ENCODE measurements at regions not wholly inside any gene's neighbourhood (a gene's known extent, or its start where the extent isn't known, plus 50 kb on each side); places are given as distances from the start of the nearest gene placed in this dataset.

DNA sequence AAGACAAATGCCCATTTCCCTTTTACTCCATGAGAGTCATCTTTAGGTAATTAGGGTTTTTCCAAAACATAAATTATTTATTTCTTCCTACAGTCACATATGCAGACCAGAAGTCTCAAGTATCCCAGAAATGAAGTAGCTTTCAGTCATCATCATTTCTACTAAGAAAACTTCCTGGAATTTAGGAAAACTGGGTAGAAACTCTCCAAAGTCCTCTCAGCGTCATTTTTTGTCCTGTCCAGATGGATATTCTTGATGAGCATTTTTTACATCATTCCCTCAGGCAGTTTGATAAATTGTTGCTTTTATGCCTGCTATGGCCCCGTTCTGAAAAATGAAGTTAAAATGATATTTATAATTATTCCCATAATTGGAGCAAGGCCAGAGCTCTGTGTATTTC lies 93.9 kb upstream of the DCN start:
- Histone ChIP-seq H3K4me2 (ENCODE audit: low read length) (no peak overlapping the region), H3F3A (ENCODE audit: low read length, unreplicated experiment) (no peaks in the 10 kb centered on the region), H2AFZ (ENCODE audit: low read length) (no peak overlapping the region), H3K9ac (ENCODE audit: low read length) (no peak overlapping the region), H3K4me1 (ENCODE audit: insufficient read depth, low read length) (no peaks in the 10 kb centered on the region), H4K20me1 (ENCODE audit: low read length) (no peaks in the 10 kb centered on the region), H3K27me3 (ENCODE audit: low read length) (peaks cover 16% of the 10 kb centered on the region; the same call in 1 of the 2 replicates), H3K9me2 (replicated peaks; ENCODE audit: low read length) (0 out of 2 replicates have a peak, but pooled peaks cover 4% of the 10 kb centered on the region), H3K4me3 (ENCODE audit: low read length) (no peak overlapping the region), H3K79me2 (ENCODE audit: low read length) (no peaks in the 10 kb centered on the region), H3K27ac (ENCODE audit: low read length) (no peak overlapping the region), H3K9me3 (ENCODE audit: low read length) (no peaks in the 10 kb centered on the region), H3K36me3 (ENCODE audit: low read depth, low read length) (no peaks in the 10 kb centered on the region)
- POLR2A ChIA-PET (ENCODE audit: unreplicated experiment), result no interaction called here
- no peak for DNase-seq
- no peak for ATAC-seq
- CTCF ChIA-PET, result no interaction called here
- intact Hi-C loops (cut with micrococcal nuclease), result no loop called here
- no TSS peak for BruUV-seq (replicated peaks)
- TF ChIP-seq, protein P1, sequence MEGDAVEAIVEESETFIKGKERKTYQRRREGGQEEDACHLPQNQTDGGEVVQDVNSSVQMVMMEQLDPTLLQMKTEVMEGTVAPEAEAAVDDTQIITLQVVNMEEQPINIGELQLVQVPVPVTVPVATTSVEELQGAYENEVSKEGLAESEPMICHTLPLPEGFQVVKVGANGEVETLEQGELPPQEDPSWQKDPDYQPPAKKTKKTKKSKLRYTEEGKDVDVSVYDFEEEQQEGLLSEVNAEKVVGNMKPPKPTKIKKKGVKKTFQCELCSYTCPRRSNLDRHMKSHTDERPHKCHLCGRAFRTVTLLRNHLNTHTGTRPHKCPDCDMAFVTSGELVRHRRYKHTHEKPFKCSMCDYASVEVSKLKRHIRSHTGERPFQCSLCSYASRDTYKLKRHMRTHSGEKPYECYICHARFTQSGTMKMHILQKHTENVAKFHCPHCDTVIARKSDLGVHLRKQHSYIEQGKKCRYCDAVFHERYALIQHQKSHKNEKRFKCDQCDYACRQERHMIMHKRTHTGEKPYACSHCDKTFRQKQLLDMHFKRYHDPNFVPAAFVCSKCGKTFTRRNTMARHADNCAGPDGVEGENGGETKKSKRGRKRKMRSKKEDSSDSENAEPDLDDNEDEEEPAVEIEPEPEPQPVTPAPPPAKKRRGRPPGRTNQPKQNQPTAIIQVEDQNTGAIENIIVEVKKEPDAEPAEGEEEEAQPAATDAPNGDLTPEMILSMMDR (conservative IDR thresholded peaks at IDR 0.05; ENCODE audit: low read depth, low read length), result no peak
- TF ChIP-seq EZH2phosphoT487 (IDR thresholded peaks at IDR 0.05; ENCODE audit: borderline replicate concordance, low read length), result no peak
- TF ChIP-seq EZH2 (IDR thresholded peaks at IDR 0.05; ENCODE audit: low read length, unreplicated experiment), result no peak

DNA sequence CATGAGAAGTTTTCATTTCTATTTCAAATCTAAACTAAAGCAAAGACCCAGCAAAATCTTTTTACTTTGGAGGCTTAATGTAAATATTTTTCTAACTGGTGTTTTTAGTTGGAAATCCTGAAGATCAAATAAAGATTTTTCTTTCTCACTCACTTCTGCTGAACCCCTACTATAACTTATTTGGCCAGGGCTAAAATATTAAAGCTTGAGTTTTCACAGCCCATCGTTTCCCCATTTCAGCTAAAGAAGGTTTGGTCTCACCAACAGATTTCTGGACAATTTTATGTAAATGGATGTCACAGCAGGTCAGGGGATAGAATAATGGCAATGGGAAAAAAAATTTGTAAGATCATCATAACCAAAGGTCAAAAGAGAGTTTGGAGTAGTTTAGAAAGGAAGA lies 92.7 kb upstream of the DCN start:
- H3K9ac ChIP-seq (ENCODE audit: low read length), result no peak overlapping the region
- H3F3A ChIP-seq (ENCODE audit: low read length, unreplicated experiment), result no peaks in the 10 kb centered on the region
- H3K27ac ChIP-seq (ENCODE audit: low read length), result no peak overlapping the region
- H3K9me3 ChIP-seq (ENCODE audit: low read length), result no peaks in the 10 kb centered on the region
- POLR2A ChIA-PET (ENCODE audit: unreplicated experiment), result no interaction called here
- H3K4me3 ChIP-seq (ENCODE audit: low read length), result no peak overlapping the region
- intact Hi-C loops (cut with micrococcal nuclease), result no loop called here
- H3K27me3 ChIP-seq (ENCODE audit: low read length), result peaks cover 16% of the 10 kb centered on the region; the same call in 1 of the 2 replicates
- CTCF ChIA-PET, result interaction anchor here (0.6 kb wide), 1 partner anchor 297 kb away, joined by 3 read pairs; no protein-coding TSS in a partner anchor
- no peaks in the 10 kb centered on the region for H4K20me1 ChIP-seq (ENCODE audit: low read length)
- DNase-seq (no peak), ATAC-seq (no peak)
- no peak for TF ChIP-seq EZH2 (IDR thresholded peaks at IDR 0.05; ENCODE audit: low read length, unreplicated experiment)
- no peak for TF ChIP-seq EZH2phosphoT487 (IDR thresholded peaks at IDR 0.05; ENCODE audit: borderline replicate concordance, low read length)
- TF ChIP-seq, protein P1 (conservative IDR thresholded peaks at IDR 0.05; ENCODE audit: low read depth, low read length), result no peak
- no peaks in the 10 kb centered on the region for H3K36me3 ChIP-seq (ENCODE audit: low read depth, low read length)
- H2AFZ ChIP-seq (ENCODE audit: low read length), result no peak overlapping the region
- no peaks in the 10 kb centered on the region for H3K79me2 ChIP-seq (ENCODE audit: low read length)
- no TSS peak for BruUV-seq (replicated peaks)
- H3K9me2 ChIP-seq (replicated peaks; ENCODE audit: low read length), result no peaks in the 10 kb centered on the region
- H3K4me1 ChIP-seq (ENCODE audit: insufficient read depth, low read length), result no peaks in the 10 kb centered on the region
- H3K4me2 ChIP-seq (ENCODE audit: low read length), result no peak overlapping the region

DNA sequence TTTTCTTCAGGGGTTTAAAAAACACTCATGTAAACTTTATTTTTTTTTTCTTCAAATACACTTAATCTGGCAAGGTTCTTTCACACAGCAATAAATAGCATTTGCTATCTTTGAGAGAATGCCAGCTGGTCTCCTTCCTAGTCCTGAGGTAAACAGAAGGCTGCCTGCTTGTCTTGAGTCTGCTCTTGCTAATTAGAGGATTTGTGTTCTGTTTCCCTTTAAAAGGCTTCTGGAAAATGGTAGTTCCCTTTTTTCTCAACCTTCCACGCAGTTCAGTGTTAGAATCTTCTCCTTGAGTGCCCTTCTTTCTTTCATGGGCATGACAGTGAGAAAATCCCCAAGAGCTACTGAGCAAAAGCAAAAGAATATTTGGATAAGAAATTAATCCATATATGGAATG lies 92.3 kb upstream of the DCN start:
- intact Hi-C loops (cut with micrococcal nuclease), result no loop called here
- no peak for DNase-seq
- Histone ChIP-seq H3K9ac (ENCODE audit: low read length) (no peak overlapping the region), H2AFZ (ENCODE audit: low read length) (no peak overlapping the region), H3K9me2 (replicated peaks; ENCODE audit: low read length) (no peaks in the 10 kb centered on the region), H3K4me2 (ENCODE audit: low read length) (no peak overlapping the region), H3K27ac (ENCODE audit: low read length) (no peak overlapping the region), H3K79me2 (ENCODE audit: low read length) (no peaks in the 10 kb centered on the region), H3F3A (ENCODE audit: low read length, unreplicated experiment) (no peaks in the 10 kb centered on the region), H3K36me3 (ENCODE audit: low read depth, low read length) (no peaks in the 10 kb centered on the region), H4K20me1 (ENCODE audit: low read length) (no peaks in the 10 kb centered on the region), H3K9me3 (ENCODE audit: low read length) (no peaks in the 10 kb centered on the region), H3K27me3 (ENCODE audit: low read length) (peaks cover 16% of the 10 kb centered on the region; the same call in 1 of the 2 replicates), H3K4me3 (ENCODE audit: low read length) (no peak overlapping the region), H3K4me1 (ENCODE audit: insufficient read depth, low read length) (no peaks in the 10 kb centered on the region)
- TF ChIP-seq EZH2 (IDR thresholded peaks at IDR 0.05; ENCODE audit: low read length, unreplicated experiment) (no peak), EZH2phosphoT487 (IDR thresholded peaks at IDR 0.05; ENCODE audit: borderline replicate concordance, low read length) (no peak)
- TF ChIP-seq, protein P1 (conservative IDR thresholded peaks at IDR 0.05; ENCODE audit: low read depth, low read length), result no peak
- ChIA-PET POLR2A (ENCODE audit: unreplicated experiment) (no interaction called here), CTCF (interaction anchor here (0.6 kb wide), 1 partner anchor 297 kb away, joined by 3 read pairs; no protein-coding TSS in a partner anchor)
- BruUV-seq (replicated peaks), result no TSS peak
- ATAC-seq, result no peak

Measured in PC-3 (cell line).